CD14-positive monocyte (primary cell): ENCODE measurements at regions not wholly inside any gene's neighbourhood (a gene's known extent, or its start where the extent isn't known, plus 50 kb on each side); places are given as distances from the start of the nearest gene placed in this dataset.

Experiments
- DNase-seq, 3 donors: peaks; one replicate each; pipeline ENCODE4 v3.0.0-alpha.2; 2011 to 2022
- H2AFZ ChIP-seq: 2 replicates; pipeline ENCODE4 v1.6.0; 2012; ENCODE audit warnings: mild to moderate bottlenecking, low read depth, low read length, inconsistent platforms; ENCODE audit not compliant: insufficient read depth, poor library complexity, severe bottlenecking
- H3K27ac ChIP-seq, 2 donors: 1 replicate in 1 of 2; 2 replicates in 1 of 2; pipeline ENCODE4 v1.5.1; 2012 to 2013; ENCODE audit warnings: low read length in 2 of 2, control low read depth in 1 of 2, inconsistent platforms in 1 of 2, low read depth in 1 of 2, mild to moderate bottlenecking in 1 of 2
- H3K27me3 ChIP-seq, 2 donors: one replicate each; pipeline versions ENCODE4 v1.6.0 to v1.6.1; 2011 to 2013; ENCODE audit warnings: low read length in 2 of 2; ENCODE audit not compliant: control insufficient read depth in 2 of 2, insufficient read depth in 2 of 2
- H3K36me3 ChIP-seq, 2 donors: replicated peaks in 1 of 2; 1 replicate in 1 of 2; 2 replicates in 1 of 2; pipeline versions ENCODE4 v1.5.1 to v1.6.1; 2012 to 2013; ENCODE audit warnings: low read length in 2 of 2, control low read depth in 1 of 2, inconsistent platforms in 1 of 2, mild to moderate bottlenecking in 1 of 2; ENCODE audit not compliant: insufficient read depth in 2 of 2, control insufficient read depth in 1 of 2
- H3K4me1 ChIP-seq, 2 donors: 1 replicate in 1 of 2; 2 replicates in 1 of 2; pipeline versions ENCODE4 v1.5.1 to v1.6.1; 2012 to 2013; ENCODE audit warnings: low read length in 2 of 2, control low read depth in 1 of 2, inconsistent platforms in 1 of 2, mild to moderate bottlenecking in 1 of 2, moderate library complexity in 1 of 2; ENCODE audit not compliant: insufficient read depth in 2 of 2, control insufficient read depth in 1 of 2
- H3K4me2 ChIP-seq: replicated peaks from 2 replicates; pipeline ENCODE3; 2012; ENCODE audit warnings: low read length, moderate library complexity, mild to moderate bottlenecking; ENCODE audit not compliant: poor library complexity, severe bottlenecking; ENCODE audit errors: extremely low read depth
- H3K4me3 ChIP-seq, 3 experiments: fragments of 200-600 bp in 1 of 3; sonication (generic) in 1 of 3; replicated peaks in 1 of 3; 1 replicate in 2 of 3; 2 replicates in 1 of 3; pipeline ENCODE4 v1.5.1; 2011 to 2013; ENCODE audit warnings: low read length in 3 of 3, mild to moderate bottlenecking in 3 of 3, control low read depth in 2 of 3, low read depth in 2 of 3, inconsistent platforms in 1 of 3, moderate library complexity in 1 of 3
- H3K79me2 ChIP-seq: 2 replicates; pipeline ENCODE4 v1.6.0; 2012; ENCODE audit warnings: mild to moderate bottlenecking, control low read depth, inconsistent platforms, low read length, moderate library complexity; ENCODE audit not compliant: insufficient read depth
- H3K9ac ChIP-seq: 2 replicates; pipeline ENCODE4 v1.6.0; 2017; ENCODE audit warnings: low read length, mild to moderate bottlenecking; ENCODE audit not compliant: insufficient read depth, poor library complexity, severe bottlenecking
- H3K9me3 ChIP-seq, 2 donors: replicated peaks in 1 of 2; 1 replicate in 1 of 2; 2 replicates in 1 of 2; pipeline versions ENCODE4 v1.5.1 to v1.6.1; 2012 to 2013; ENCODE audit warnings: low read length in 2 of 2, control low read depth in 1 of 2; ENCODE audit not compliant: control insufficient read depth in 1 of 2, insufficient read depth in 1 of 2
- H4K20me1 ChIP-seq: 2 replicates; pipeline ENCODE4 v1.6.0; 2012; ENCODE audit warnings: mild to moderate bottlenecking, low read length, control low read depth, moderate library complexity; ENCODE audit not compliant: insufficient read depth
- H3K27ac Mint-ChIP-seq, 7 donors: one replicate each; pipeline ENCODE4 v1.8.0; 2020; ENCODE audit warnings: mild to moderate bottlenecking in 7 of 7, mixed read lengths in 7 of 7, moderate library complexity in 6 of 7, inconsistent platforms in 2 of 7
- H3K27me3 Mint-ChIP-seq, 3 donors: one replicate each; pipeline ENCODE4 v1.8.0; 2021 to 2022; ENCODE audit warnings: low read depth in 3 of 3, mild to moderate bottlenecking in 3 of 3, mixed read lengths in 3 of 3, moderate library complexity in 3 of 3, inconsistent platforms in 1 of 3
- H3K36me3 Mint-ChIP-seq, 2 donors: one replicate each; pipeline ENCODE4 v1.8.0; 2020; ENCODE audit warnings: mixed read lengths in 2 of 2, inconsistent platforms in 1 of 2, mild to moderate bottlenecking in 1 of 2
- H3K4me1 Mint-ChIP-seq: one replicate; pipeline ENCODE4 v1.8.0; 2020; ENCODE audit warnings: mild to moderate bottlenecking, mixed read lengths
- H3K4me3 Mint-ChIP-seq, 2 donors: one replicate each; pipeline ENCODE4 v1.8.0; 2020; ENCODE audit warnings: mild to moderate bottlenecking in 2 of 2, mixed read lengths in 2 of 2, moderate library complexity in 1 of 2
- H3K9me3 Mint-ChIP-seq, 7 donors: one replicate each; pipeline ENCODE4 v1.8.0; 2020 to 2022; ENCODE audit warnings: mixed read lengths in 7 of 7, mild to moderate bottlenecking in 6 of 7, moderate library complexity in 6 of 7, inconsistent platforms in 2 of 7
- WGBS: methylation state at CpG from one replicate; pipeline ENCODE4 v1.1.5; 2013; ENCODE audit warnings: missing lambda C conversion rate; ENCODE audit not compliant: insufficient coverage; 5-methylcytosine and 5-hydroxymethylcytosine counted together
- intact Hi-C, 2 donors: fragments of 100-400 bp; cut with micrococcal nuclease; formaldehyde crosslinking; loops; one replicate each; pipeline versions ENCODE4 v1.15.0 to v1.15.1; 2023
- TF ChIP-seq, protein P1 (sequence below): fragments of 200-600 bp; IDR thresholded peaks from one replicate; pipeline ENCODE4 v1.8.0; 2022; ENCODE audit warnings: antibody characterized with exemption, mild to moderate bottlenecking

- Mint-ChIP-seq H3K27ac (peak overlapping the region in 2 of 7 donors; percentile 5 to 50), H3K9me3 (no peaks in the 10 kb centered on the region), H3K27me3 (peaks cover 0 to 1% (median 0%) of the 10 kb centered on the region in 3 donors), H3K4me3 (no peak overlapping the region), H3K36me3 (no peaks in the 10 kb centered on the region), H3K4me1 (peaks cover 28% of the 10 kb centered on the region)
- H3K4me3 ChIP-seq: no peak overlapping the region
- H3K9ac ChIP-seq: no peak overlapping the region
- H3K4me1 ChIP-seq: peaks cover 19 to 26% of the 10 kb centered on the region in 2 donors
- no peak overlapping the region for H3K27ac ChIP-seq
- H2AFZ ChIP-seq: no peak overlapping the region
- H3K36me3 ChIP-seq: no peaks in the 10 kb centered on the region
- no peak overlapping the region for H3K4me2 ChIP-seq
- DNase-seq: no peak
- no peaks in the 10 kb centered on the region for H4K20me1 ChIP-seq
- H3K79me2 ChIP-seq: no peaks in the 10 kb centered on the region
- H3K9me3 ChIP-seq: no peaks in the 10 kb centered on the region
- 0% methylated on average over 1 of the region's 4 CpGs for WGBS
- intact Hi-C loops: no loop called here
- TF ChIP-seq, protein P1, sequence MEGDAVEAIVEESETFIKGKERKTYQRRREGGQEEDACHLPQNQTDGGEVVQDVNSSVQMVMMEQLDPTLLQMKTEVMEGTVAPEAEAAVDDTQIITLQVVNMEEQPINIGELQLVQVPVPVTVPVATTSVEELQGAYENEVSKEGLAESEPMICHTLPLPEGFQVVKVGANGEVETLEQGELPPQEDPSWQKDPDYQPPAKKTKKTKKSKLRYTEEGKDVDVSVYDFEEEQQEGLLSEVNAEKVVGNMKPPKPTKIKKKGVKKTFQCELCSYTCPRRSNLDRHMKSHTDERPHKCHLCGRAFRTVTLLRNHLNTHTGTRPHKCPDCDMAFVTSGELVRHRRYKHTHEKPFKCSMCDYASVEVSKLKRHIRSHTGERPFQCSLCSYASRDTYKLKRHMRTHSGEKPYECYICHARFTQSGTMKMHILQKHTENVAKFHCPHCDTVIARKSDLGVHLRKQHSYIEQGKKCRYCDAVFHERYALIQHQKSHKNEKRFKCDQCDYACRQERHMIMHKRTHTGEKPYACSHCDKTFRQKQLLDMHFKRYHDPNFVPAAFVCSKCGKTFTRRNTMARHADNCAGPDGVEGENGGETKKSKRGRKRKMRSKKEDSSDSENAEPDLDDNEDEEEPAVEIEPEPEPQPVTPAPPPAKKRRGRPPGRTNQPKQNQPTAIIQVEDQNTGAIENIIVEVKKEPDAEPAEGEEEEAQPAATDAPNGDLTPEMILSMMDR: no peak
- H3K27me3 ChIP-seq: no peaks in the 10 kb centered on the region
These were observed 172.6 kb upstream of the HMCN1 start for GRCh38 chr1:185561629-185562028.

DNA sequence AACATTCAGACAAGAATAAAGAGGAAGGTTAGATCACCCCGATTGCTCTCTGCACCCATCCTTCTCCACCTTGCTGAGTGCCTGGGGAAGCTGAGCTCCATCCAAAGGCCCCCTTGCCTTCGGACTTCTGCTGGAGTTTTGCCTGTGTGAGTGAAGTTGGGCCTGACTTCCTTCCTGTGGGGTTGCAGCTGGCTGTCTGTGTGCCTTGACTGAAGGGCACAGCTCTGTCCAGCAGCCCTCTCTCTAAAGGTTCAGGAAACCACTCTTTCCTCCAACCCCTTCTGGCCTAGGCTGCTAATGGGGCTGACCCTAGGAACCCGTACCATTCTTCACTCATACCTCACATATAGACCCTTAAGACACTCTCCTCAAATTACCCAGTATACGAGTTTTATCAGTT is 173.4 kb upstream of the HMCN1 start:
- Histone ChIP-seq H4K20me1 (no peaks in the 10 kb centered on the region), H3K27me3 (no peaks in the 10 kb centered on the region), H3K4me1 (peaks cover 18 to 23% of the 10 kb centered on the region in 2 donors), H2AFZ (peak overlapping the region; percentile 10), H3K4me3 (no peak overlapping the region), H3K36me3 (no peaks in the 10 kb centered on the region), H3K27ac (peak overlapping the region in 1 of 2 donors; percentile 1), H3K79me2 (no peaks in the 10 kb centered on the region), H3K9ac (no peak overlapping the region), H3K9me3 (no peaks in the 10 kb centered on the region), H3K4me2 (no peak overlapping the region)
- WGBS: 0% methylated on average over 1 of the region's 4 CpGs
- TF ChIP-seq, protein P1: no peak
- no peaks in the 10 kb centered on the region for H3K9me3 Mint-ChIP-seq
- H3K4me3 Mint-ChIP-seq: no peak overlapping the region
- H3K4me1 Mint-ChIP-seq: peaks cover 27% of the 10 kb centered on the region
- peak overlapping the region in 6 of 7 donors; percentile 41 to 82 (median 66) for H3K27ac Mint-ChIP-seq
- intact Hi-C loops: no loop called here
- no peaks in the 10 kb centered on the region for H3K27me3 Mint-ChIP-seq
- H3K36me3 Mint-ChIP-seq: no peaks in the 10 kb centered on the region
- peak in 1 of 3 donors; percentile 8 for DNase-seq
